HEK293T (cell line): ENCODE measurements at regions not wholly inside any gene's neighbourhood (a gene's known extent, or its start where the extent isn't known, plus 50 kb on each side); places are given as distances from the start of the nearest gene placed in this dataset.

Experiments used
- ARNT ChIP-seq: fragments of 450-650 bp; IDR thresholded peaks from 2 replicates; pipeline ENCODE4 v1.6.1; 2017; ENCODE audit warnings: mild to moderate bottlenecking
- BHLHE40 ChIP-seq: fragments of 450-650 bp; IDR thresholded peaks from 2 replicates; pipeline ENCODE4 v1.6.1; 2016; ENCODE audit warnings: mild to moderate bottlenecking, moderate library complexity, borderline replicate concordance
- ELF4 ChIP-seq: fragments of 450-650 bp; IDR thresholded peaks from 2 replicates; pipeline ENCODE4 v1.6.1; 2017; ENCODE audit warnings: antibody characterized with exemption
- FOXA1 ChIP-seq: fragments of 450-650 bp; IDR thresholded peaks from 2 replicates; pipeline ENCODE4 v1.6.1; 2016; ENCODE audit warnings: mild to moderate bottlenecking
- FOXK2 ChIP-seq: fragments of 450-650 bp; IDR thresholded peaks from 2 replicates; pipeline ENCODE4 v1.6.1; 2016; ENCODE audit warnings: mild to moderate bottlenecking
- FOXM1 ChIP-seq: fragments of 450-650 bp; IDR thresholded peaks from 2 replicates; pipeline ENCODE4 v1.6.1; 2017; ENCODE audit warnings: mild to moderate bottlenecking, borderline replicate concordance
- HDGF ChIP-seq: fragments of 450-650 bp; IDR thresholded peaks from 2 replicates; pipeline ENCODE4 v1.6.1; 2017; ENCODE audit warnings: antibody characterized with exemption, borderline replicate concordance
- L3MBTL2 ChIP-seq: fragments of 450-650 bp; conservative IDR thresholded peaks from 2 replicates; pipeline ENCODE4 v1.6.1; 2016; ENCODE audit warnings: mild to moderate bottlenecking
- LEF1 ChIP-seq: fragments of 450-650 bp; IDR thresholded peaks from 2 replicates; pipeline ENCODE4 v1.6.1; 2017; ENCODE audit warnings: mild to moderate bottlenecking, borderline replicate concordance
- NFRKB ChIP-seq: fragments of 450-650 bp; IDR thresholded peaks from 2 replicates; pipeline ENCODE4 v1.6.1; 2016; ENCODE audit warnings: mild to moderate bottlenecking, moderate library complexity
- SP1 ChIP-seq: fragments of 450-650 bp; IDR thresholded peaks from 2 replicates; pipeline ENCODE4 v1.6.1; 2017
- SUZ12 ChIP-seq: fragments of 450-650 bp; IDR thresholded peaks from 2 replicates; pipeline ENCODE4 v1.6.1; 2016; ENCODE audit warnings: mild to moderate bottlenecking
- TARDBP ChIP-seq: fragments of 450-650 bp; IDR thresholded peaks from 2 replicates; pipeline ENCODE4 v1.6.1; 2016

GRCh38 chr10:44552726-44553125 lies 167.8 kb upstream of the CXCL12 start:
- TF ChIP-seq FOXK2 (no peak), HDGF (no peak), FOXA1 (no peak), FOXM1 (no peak), SUZ12 (no peak), NFRKB (no peak), L3MBTL2 (no peak), LEF1 (no peak), ARNT (no peak), SP1 (no peak), BHLHE40 (no peak), TARDBP (no peak), ELF4 (no peak)
